ENCODE measurements at regions not wholly inside any gene's neighbourhood (a gene's known extent, or its start where the extent isn't known, plus 50 kb on each side); places are given as distances from the start of the nearest gene placed in this dataset.

DNA sequence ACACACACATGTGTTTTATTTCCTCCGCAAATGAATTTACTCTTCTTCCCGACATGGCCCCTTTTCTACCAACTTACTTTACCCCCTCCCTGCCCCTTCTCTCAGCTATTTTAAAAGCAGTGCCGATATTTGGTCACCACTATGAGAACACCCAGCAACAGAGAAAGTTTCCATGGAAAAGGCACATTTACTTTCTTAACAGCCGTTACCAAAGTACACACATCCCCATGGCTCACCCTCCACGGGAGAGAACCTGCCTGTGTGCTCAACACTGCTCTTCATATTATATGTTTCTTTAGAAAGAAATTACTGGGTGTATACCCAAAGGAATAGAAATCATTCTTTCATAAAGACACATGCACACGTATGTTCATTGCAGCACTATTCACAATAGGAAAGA is 714.4 kb downstream of the DCDC2C start:
- H3K36me3 ChIP-seq: no peaks in the 10 kb centered on the region
- ATAC-seq (ENCODE audit: insufficient number of reproducible peaks, low FRiP score, low read depth): no peak
- no peak overlapping the region for H3K27ac ChIP-seq
- H3K4me3 ChIP-seq: no peak overlapping the region
- H3K4me1 ChIP-seq (ENCODE audit: control insufficient read depth in 1 of 2, low read depth in 2 of 2): no peaks in the 10 kb centered on the region
- no peak for DNase-seq (ENCODE audit: low spot score)
- no peaks in the 10 kb centered on the region for H3K9me3 ChIP-seq
- TF ChIP-seq CTCF (IDR thresholded peaks at IDR 0.05): no peak
- H3K27me3 ChIP-seq (replicated peaks; ENCODE audit: insufficient read depth): no peaks in the 10 kb centered on the region

DNA sequence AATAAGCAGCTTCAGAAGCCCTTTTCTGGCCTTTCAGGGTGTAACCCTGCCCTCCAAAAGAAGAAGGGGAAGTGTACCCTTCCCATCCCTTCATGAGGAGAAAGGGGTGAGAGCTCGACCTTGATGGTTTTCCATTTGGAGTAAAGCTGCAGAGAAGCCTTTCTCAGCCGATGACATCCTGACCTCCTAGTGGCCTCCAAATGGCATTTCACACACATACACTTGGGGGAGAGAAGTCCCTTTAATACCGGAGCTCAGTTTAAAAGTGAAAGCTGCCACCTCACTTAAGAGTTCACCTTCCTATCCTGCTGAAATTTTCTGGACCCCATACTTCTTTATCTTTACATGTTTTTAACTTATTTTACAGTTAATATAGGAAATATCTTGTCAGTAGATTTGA is 716.7 kb downstream of the DCDC2C start:
- no peak for DNase-seq (ENCODE audit: low spot score)
- Histone ChIP-seq H3K4me1 (ENCODE audit: control insufficient read depth in 1 of 2, low read depth in 2 of 2) (no peaks in the 10 kb centered on the region), H3K4me3 (no peak overlapping the region), H3K27me3 (replicated peaks; ENCODE audit: insufficient read depth) (no peaks in the 10 kb centered on the region), H3K27ac (no peak overlapping the region), H3K36me3 (no peaks in the 10 kb centered on the region), H3K9me3 (no peaks in the 10 kb centered on the region)
- no peak for ATAC-seq (ENCODE audit: insufficient number of reproducible peaks, low FRiP score, low read depth)
- TF ChIP-seq CTCF (IDR thresholded peaks at IDR 0.05): no peak

- Histone ChIP-seq H3K9me3 (no peaks in the 10 kb centered on the region), H3K36me3 (no peaks in the 10 kb centered on the region), H3K27me3 (replicated peaks; ENCODE audit: insufficient read depth) (no peaks in the 10 kb centered on the region), H3K27ac (no peak overlapping the region), H3K4me3 (no peak overlapping the region), H3K4me1 (ENCODE audit: control insufficient read depth in 1 of 2, low read depth in 2 of 2) (no peaks in the 10 kb centered on the region)
- no peak for DNase-seq (ENCODE audit: low spot score)
- no peak for TF ChIP-seq CTCF (IDR thresholded peaks at IDR 0.05)
- ATAC-seq (ENCODE audit: insufficient number of reproducible peaks, low FRiP score, low read depth): no peak
Observed at GRCh38 chr2:4424153-4424552, 720.8 kb downstream of the DCDC2C start.

GRCh38 chr2:4427083-4427482 is 723.7 kb downstream of the DCDC2C start:
- TF ChIP-seq CTCF (IDR thresholded peaks at IDR 0.05): no peak
- Histone ChIP-seq H3K9me3 (no peaks in the 10 kb centered on the region), H3K27ac (no peak overlapping the region), H3K4me1 (ENCODE audit: control insufficient read depth in 1 of 2, low read depth in 2 of 2) (no peaks in the 10 kb centered on the region), H3K36me3 (no peaks in the 10 kb centered on the region), H3K4me3 (no peak overlapping the region), H3K27me3 (replicated peaks; ENCODE audit: insufficient read depth) (no peaks in the 10 kb centered on the region)
- ATAC-seq (ENCODE audit: insufficient number of reproducible peaks, low FRiP score, low read depth): no peak
- no peak for DNase-seq (ENCODE audit: low spot score)

DNA sequence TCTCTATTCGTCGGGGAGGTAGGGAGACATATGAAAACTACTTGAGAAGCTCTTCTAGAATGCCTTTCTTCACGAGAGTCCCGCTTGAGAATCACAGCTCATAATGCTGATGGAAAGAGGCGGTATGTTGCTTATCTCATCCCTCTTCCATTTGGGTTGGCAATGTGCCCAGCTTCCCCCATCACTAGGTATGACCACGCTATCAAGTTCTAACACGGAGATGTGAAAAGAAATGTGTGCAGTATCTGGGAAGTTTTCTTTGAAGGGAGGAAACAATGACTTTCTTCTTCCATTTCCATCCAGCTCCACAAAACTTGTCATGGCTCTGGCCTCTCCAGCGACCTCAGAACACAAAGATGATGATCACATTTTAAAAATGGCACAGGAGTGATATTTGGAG is 742.4 kb downstream of the DCDC2C start:
- ATAC-seq (ENCODE audit: insufficient number of reproducible peaks, low FRiP score, low read depth): no peak
- no peak for TF ChIP-seq CTCF (IDR thresholded peaks at IDR 0.05)

More for the DNA sequence above, 742.4 kb downstream of the DCDC2C start:
- Histone ChIP-seq H3K4me1 (ENCODE audit: control insufficient read depth in 1 of 2, low read depth in 2 of 2) (no peaks in the 10 kb centered on the region), H3K27ac (no peak overlapping the region), H3K4me3 (no peak overlapping the region), H3K36me3 (no peaks in the 10 kb centered on the region), H3K9me3 (no peaks in the 10 kb centered on the region), H3K27me3 (replicated peaks; ENCODE audit: insufficient read depth) (no peaks in the 10 kb centered on the region)
- no peak for DNase-seq (ENCODE audit: low spot score)

Measured in thoracic aorta (tissue), 2 donors.